Mucosa of rectum (tissue), 2 donors: ENCODE measurements at regions not wholly inside any gene's neighbourhood (a gene's known extent, or its start where the extent isn't known, plus 50 kb on each side); places are given as distances from the start of the nearest gene placed in this dataset.
"Not testable (repeated sequence)": the region's sequence is repeated elsewhere in the genome, so short reads cannot be mapped to it uniquely, and the experiment has no call there.

Experiments
- H3K27ac ChIP-seq, 2 donors: one replicate each; pipeline ENCODE4 v1.7.0; 2013; ENCODE audit warnings: inconsistent platforms in 2 of 2, low read depth in 2 of 2, low read length in 2 of 2
- H3K27me3 ChIP-seq, 2 donors: one replicate each; pipeline ENCODE4 v1.7.0; 2013; ENCODE audit warnings: low read length in 2 of 2; ENCODE audit not compliant: control insufficient read depth in 2 of 2, insufficient read depth in 2 of 2
- H3K36me3 ChIP-seq, 2 donors: one replicate each; pipeline ENCODE4 v1.7.0; 2013; ENCODE audit warnings: low read length in 2 of 2; ENCODE audit not compliant: control insufficient read depth in 2 of 2, insufficient read depth in 2 of 2
- H3K4me1 ChIP-seq, 2 donors: one replicate each; pipeline ENCODE4 v1.7.0; 2013; ENCODE audit warnings: low read length in 2 of 2, mild to moderate bottlenecking in 1 of 2; ENCODE audit not compliant: control insufficient read depth in 2 of 2, insufficient read depth in 2 of 2
- H3K4me3 ChIP-seq, 2 donors: one replicate each; pipeline ENCODE4 v1.7.0; 2013; ENCODE audit warnings: low read length in 2 of 2
- H3K9ac ChIP-seq, 2 donors: one replicate each; pipeline ENCODE4 v1.7.0; 2013; ENCODE audit warnings: low read length in 2 of 2, low read depth in 1 of 2, mild to moderate bottlenecking in 1 of 2
- H3K9me3 ChIP-seq, 2 donors: one replicate each; pipeline ENCODE4 v1.7.0; 2013; ENCODE audit warnings: low read length in 2 of 2; ENCODE audit not compliant: control insufficient read depth in 2 of 2
- donor health status: healthy.
- donor health status: Normal muscosa, but diverticular disease.

DNA sequence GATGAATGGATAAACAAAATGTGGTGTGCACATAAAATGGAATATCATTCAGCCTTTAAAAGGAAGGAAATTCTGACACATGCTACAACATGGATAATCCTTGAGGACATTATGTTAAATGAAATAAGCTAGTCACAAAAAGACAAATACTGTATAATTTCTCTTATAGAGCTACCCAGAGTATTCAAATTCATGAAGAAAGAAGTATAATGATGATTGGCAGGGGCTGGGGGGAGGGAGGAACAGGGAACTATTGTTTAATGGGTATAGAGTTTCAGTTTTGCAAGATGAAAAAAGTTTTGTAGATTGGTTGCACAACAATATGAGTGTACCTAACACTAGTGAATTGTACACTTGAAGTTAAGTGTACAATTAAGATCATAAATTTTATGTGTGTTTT lies 153.9 kb upstream of the STK26 start:
- no peaks in the 10 kb centered on the region for H3K36me3 ChIP-seq
- no peak overlapping the region for H3K27ac ChIP-seq
- H3K4me1 ChIP-seq: no peaks in the 10 kb centered on the region
- no peaks in the 10 kb centered on the region for H3K9me3 ChIP-seq
- peaks cover 5 to 8% of the 10 kb centered on the region in 2 donors for H3K27me3 ChIP-seq
- no peak overlapping the region for H3K9ac ChIP-seq
- H3K4me3 ChIP-seq: no peak overlapping the region

GRCh38 chrX:131874300-131874699 lies 148.8 kb upstream of the STK26 start:
- H3K9ac ChIP-seq: no peak overlapping the region

DNA sequence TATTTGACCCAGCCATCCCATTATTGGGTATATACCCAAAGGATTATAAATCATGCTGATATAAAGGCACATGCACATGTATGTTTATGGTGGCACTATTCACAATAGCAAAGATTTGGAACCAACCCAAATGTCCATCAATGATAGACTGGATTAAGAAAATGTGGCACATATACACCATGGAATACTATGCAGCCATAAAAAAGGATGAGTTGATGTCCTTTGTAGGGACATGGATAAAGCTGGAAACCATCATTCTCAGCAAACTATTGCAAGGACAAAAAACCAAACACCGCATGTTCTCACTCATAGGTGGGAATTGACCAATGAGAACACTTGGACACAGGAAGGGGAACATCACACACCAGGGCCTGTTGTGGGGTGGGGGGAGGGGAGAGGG lies 147.3 kb upstream of the STK26 start:
- H3K27me3 ChIP-seq: not testable (repeated sequence)

More at GRCh38 chrX:131874300-131874699, 148.8 kb upstream of the STK26 start:
- Histone ChIP-seq H3K27ac (no peak overlapping the region), H3K27me3 (peaks cover under 1 to 3% of the 10 kb centered on the region in 2 donors), H3K9me3 (no peaks in the 10 kb centered on the region), H3K4me3 (no peak overlapping the region), H3K36me3 (no peaks in the 10 kb centered on the region), H3K4me1 (no peaks in the 10 kb centered on the region)

DNA sequence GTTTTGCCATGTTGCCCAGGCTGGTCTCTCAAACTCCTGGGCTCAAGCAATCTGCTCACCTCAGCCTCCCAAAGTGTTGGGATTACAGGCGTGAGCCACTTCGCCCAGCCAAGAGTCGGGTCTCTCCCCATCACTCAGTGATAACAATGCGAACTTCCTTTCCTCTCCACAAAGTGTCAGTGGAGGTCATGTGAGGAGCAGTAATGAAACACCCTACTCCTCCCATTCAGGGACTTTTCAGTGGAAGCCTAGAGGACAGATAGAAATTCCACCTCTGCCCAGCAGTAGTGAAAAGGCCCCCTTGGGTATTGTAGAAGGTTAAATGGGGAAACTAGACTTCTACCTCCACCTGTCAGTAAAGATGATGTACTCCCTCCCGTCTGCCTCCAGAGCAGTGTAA lies 141.9 kb upstream of the STK26 start:
- Histone ChIP-seq H3K9ac (no peak overlapping the region), H3K4me3 (no peak overlapping the region), H3K36me3 (no peaks in the 10 kb centered on the region), H3K27ac (no peak overlapping the region), H3K27me3 (peaks cover 0 to 8% of the 10 kb centered on the region in 2 donors), H3K4me1 (no peaks in the 10 kb centered on the region), H3K9me3 (peaks cover 0 to 3% of the 10 kb centered on the region in 2 donors)

More for the DNA sequence above, 147.3 kb upstream of the STK26 start:
- H3K4me1 ChIP-seq, H3K9ac ChIP-seq, H3K9me3 ChIP-seq, H3K27ac ChIP-seq, H3K4me3 ChIP-seq, H3K36me3 ChIP-seq: not testable (repeated sequence)

DNA sequence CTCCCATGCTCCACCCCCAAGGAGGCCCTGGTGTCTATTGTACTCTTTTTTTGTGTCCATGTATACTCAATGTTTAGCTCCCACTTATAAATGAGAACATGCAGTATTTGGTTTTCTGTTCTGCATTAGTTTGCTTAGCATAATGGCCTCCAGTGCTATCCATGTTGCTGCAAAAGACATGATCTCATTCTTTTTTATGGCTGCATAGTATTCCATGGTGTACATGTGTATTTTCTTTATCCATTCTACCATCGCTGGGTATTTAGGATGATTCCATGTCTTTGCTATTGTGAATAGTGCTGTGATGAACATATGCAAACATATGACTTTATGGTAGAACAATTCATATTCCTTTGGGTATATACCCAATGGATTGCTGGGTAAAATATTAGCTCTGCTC lies 138.1 kb upstream of the STK26 start:
- peaks cover 0 to 13% of the 10 kb centered on the region in 2 donors for H3K27me3 ChIP-seq
- not testable (repeated sequence) for H3K4me1 ChIP-seq, H3K9ac ChIP-seq, H3K36me3 ChIP-seq, H3K27ac ChIP-seq, H3K9me3 ChIP-seq, H3K4me3 ChIP-seq

- not testable (repeated sequence) for H3K36me3 ChIP-seq, H3K9ac ChIP-seq, H3K27ac ChIP-seq, H3K4me1 ChIP-seq, H3K27me3 ChIP-seq, H3K9me3 ChIP-seq, H3K4me3 ChIP-seq
Observed at GRCh38 chrX:131893857-131894256, 129.2 kb upstream of the STK26 start.

DNA sequence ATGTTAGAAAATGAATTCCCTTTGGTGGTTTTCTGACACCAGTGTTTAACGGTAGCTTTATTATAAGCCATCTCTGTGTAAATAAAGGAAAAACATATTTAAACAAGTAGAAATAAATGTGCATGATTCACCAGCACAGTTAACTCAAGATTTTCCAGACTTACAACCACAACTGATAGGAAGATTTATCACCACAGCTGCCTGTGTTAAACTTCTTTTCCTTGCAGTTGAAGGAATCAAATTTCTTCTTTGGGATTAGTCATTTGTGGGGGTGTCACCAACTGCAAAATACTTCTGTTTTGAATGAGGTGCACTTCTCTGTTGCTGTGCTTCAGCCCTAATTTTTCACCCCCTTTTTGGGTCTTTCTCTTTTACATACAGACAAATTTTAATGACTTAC lies 128.1 kb upstream of the STK26 start:
- Histone ChIP-seq H3K4me3 (no peak overlapping the region), H3K27ac (no peak overlapping the region), H3K4me1 (no peaks in the 10 kb centered on the region), H3K36me3 (no peaks in the 10 kb centered on the region), H3K9ac (no peak overlapping the region), H3K27me3 (peaks cover 0 to 3% of the 10 kb centered on the region in 2 donors), H3K9me3 (no peaks in the 10 kb centered on the region)

GRCh38 chrX:131895807-131896206 lies 127.3 kb upstream of the STK26 start:
- Histone ChIP-seq H3K9ac (no peak overlapping the region), H3K27ac (no peak overlapping the region), H3K27me3 (no peaks in the 10 kb centered on the region), H3K4me1 (no peaks in the 10 kb centered on the region), H3K9me3 (no peaks in the 10 kb centered on the region), H3K4me3 (no peak overlapping the region), H3K36me3 (no peaks in the 10 kb centered on the region)

DNA sequence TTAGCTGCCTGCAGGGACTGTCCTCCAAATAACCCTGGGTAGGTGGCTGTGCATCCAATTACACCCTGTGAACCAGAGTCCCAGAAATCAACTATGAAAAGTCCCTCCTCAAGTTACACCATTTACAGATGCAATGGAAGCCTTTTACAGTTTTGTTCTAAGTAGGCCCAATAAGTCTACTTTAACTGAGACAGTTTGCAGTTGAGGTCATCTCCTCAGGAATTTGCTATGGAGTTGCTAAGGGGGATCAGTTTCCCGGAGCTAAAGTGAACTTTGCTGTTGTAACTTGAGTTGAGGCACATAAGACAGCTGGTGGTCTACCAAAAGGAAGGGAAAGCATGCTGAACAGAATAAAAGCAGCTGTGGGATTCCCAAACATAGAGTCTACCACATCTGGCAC lies 121.6 kb upstream of the STK26 start:
- Histone ChIP-seq H3K9ac (no peak overlapping the region), H3K27me3 (peaks cover 0 to 5% of the 10 kb centered on the region in 2 donors), H3K4me3 (no peak overlapping the region), H3K36me3 (no peaks in the 10 kb centered on the region), H3K4me1 (no peaks in the 10 kb centered on the region), H3K9me3 (no peaks in the 10 kb centered on the region), H3K27ac (no peak overlapping the region)

DNA sequence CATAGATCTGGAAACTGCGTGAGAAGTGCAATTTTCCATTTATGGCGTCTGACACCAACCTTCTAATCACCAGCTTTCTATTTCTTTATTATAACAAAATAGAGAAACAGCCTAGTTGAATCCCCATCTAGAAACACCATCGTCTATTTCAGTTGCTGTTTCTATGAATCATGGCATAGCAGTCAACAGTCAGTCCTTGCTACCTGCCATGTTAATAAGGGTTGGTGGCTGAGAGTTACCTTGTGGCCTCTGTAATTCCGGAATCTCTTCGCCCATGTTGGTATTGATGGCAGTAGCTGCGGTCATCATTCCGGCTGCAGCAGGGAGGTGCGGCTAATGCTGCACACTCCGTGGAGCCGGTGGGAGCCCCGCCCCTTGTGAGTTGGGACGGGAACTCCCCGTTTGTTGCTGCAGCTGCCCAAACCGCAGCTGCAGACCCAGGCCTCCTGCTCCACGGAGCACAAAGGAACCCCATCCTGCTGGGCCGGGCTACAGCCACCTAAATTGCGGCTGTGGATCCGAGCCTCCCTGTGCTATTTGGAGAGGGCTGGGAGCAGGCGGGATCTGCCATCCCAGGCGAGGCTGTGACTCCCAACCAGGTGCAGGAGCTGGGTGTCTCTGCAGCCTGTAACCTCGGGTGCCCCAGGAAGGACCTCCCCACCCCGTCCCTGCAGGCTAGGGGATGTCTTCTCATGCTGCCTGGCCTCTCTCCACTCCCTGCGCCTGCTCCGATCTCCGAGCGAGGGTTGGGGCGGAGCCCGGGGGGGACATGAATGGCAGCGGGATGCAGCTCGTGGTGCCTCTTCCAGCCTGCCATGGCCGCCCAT lies 115.4 kb upstream of the STK26 start:
- no peaks in the 10 kb centered on the region for H3K9me3 ChIP-seq
- H3K4me1 ChIP-seq: no peaks in the 10 kb centered on the region
- H3K27me3 ChIP-seq: peaks cover 4 to 11% of the 10 kb centered on the region in 2 donors
- H3K36me3 ChIP-seq: no peaks in the 10 kb centered on the region
- H3K9ac ChIP-seq: no peak overlapping the region
- H3K4me3 ChIP-seq: no peak overlapping the region
- H3K27ac ChIP-seq: no peak overlapping the region
